Gastroesophageal sphincter (tissue), 4 donors: ENCODE measurements at regions not wholly inside any gene's neighbourhood (a gene's known extent, or its start where the extent isn't known, plus 50 kb on each side); places are given as distances from the start of the nearest gene placed in this dataset.

Experiments used
- ATAC-seq: fragments of 150-250 bp; one replicate; pipeline ENCODE4 v1.9.1; 2016; ENCODE audit warnings: mild to moderate bottlenecking, moderate library complexity
- H3K27ac ChIP-seq, 4 donors: fragments of 200-600 bp; sonication (generic) in 3 of 4; 1 replicate in 3 of 4; 2 replicates in 1 of 4; pipeline ENCODE4 v1.5.1; 2016 to 2019
- H3K27me3 ChIP-seq: fragments of 200-600 bp; sonication (generic); one replicate; pipeline ENCODE4 v1.5.1; 2019
- H3K36me3 ChIP-seq, 2 donors: fragments of 200-600 bp; sonication (generic); one replicate each; pipeline ENCODE4 v1.5.1; 2019; ENCODE audit warnings: control low read depth in 1 of 2
- H3K4me1 ChIP-seq, 3 donors: fragments of 200-600 bp; sonication (generic); 1 replicate in 2 of 3; 2 replicates in 1 of 3; pipeline ENCODE4 v1.5.1; 2016 to 2019; ENCODE audit warnings: control low read depth in 2 of 3
- H3K4me3 ChIP-seq, 2 donors: fragments of 200-600 bp; sonication (generic); one replicate each; pipeline ENCODE4 v1.5.1; 2019; ENCODE audit warnings: mild to moderate bottlenecking in 1 of 2, moderate library complexity in 1 of 2
- H3K9me3 ChIP-seq, 3 donors: fragments of 200-600 bp; sonication (generic); one replicate each; pipeline ENCODE4 v1.5.1; 2017 to 2019; ENCODE audit warnings: control low read depth in 2 of 3
- CTCF ChIP-seq, 4 experiments: fragments of 200-600 bp in 2 of 4; fragments of 450-650 bp in 2 of 4; sonication (generic) in 1 of 4; IDR thresholded peaks; one replicate each; pipeline ENCODE4 v1.5.1; 2017 to 2019; ENCODE audit warnings: antibody characterized with exemption in 4 of 4, mild to moderate bottlenecking in 2 of 4, moderate library complexity in 2 of 4
- EP300 ChIP-seq: sonication (generic); formaldehyde crosslinking; IDR thresholded peaks from one replicate; pipeline ENCODE4 v1.6.1; 2017; ENCODE audit warnings: antibody characterized with exemption, mild to moderate bottlenecking
- POLR2A ChIP-seq, 2 donors: fragments of 450-650 bp; IDR thresholded peaks; one replicate each; pipeline ENCODE4 v1.6.1; 2017; ENCODE audit warnings: antibody characterized with exemption in 2 of 2, mild to moderate bottlenecking in 2 of 2, moderate library complexity in 1 of 2
- POLR2AphosphoS5 ChIP-seq: sonication (generic); formaldehyde crosslinking; IDR thresholded peaks from one replicate; pipeline ENCODE4 v1.6.1; 2017; ENCODE audit warnings: antibody characterized with exemption
- WGBS, 2 donors: methylation state at CpG; one replicate each; pipeline ENCODE4 v1.1.5; 2018; ENCODE audit warnings: low coverage in 1 of 2; 5-methylcytosine and 5-hydroxymethylcytosine counted together

- Histone ChIP-seq H3K27me3 (no peaks in the 10 kb centered on the region), H3K4me3 (no peak overlapping the region), H3K27ac (no peak overlapping the region), H3K4me1 (no peaks in the 10 kb centered on the region), H3K9me3 (no peaks in the 10 kb centered on the region), H3K36me3 (no peaks in the 10 kb centered on the region)
- WGBS, 2 donors: 72 to 83% methylated on average over 7 of the region's 7 CpGs
- ATAC-seq: no peak
- no peak for TF ChIP-seq EP300
- TF ChIP-seq POLR2A (IDR thresholded peaks at IDR 0.05): no peak
- TF ChIP-seq CTCF (IDR thresholded peaks at IDR 0.05): no peak
- TF ChIP-seq POLR2AphosphoS5: no peak
These were observed 284.6 kb downstream of the PTBP2 start for GRCh38 chr1:97006044-97006661.

GRCh38 chr1:97007840-97008604 lies 286.4 kb downstream of the PTBP2 start:
- no peak overlapping the region for H3K4me3 ChIP-seq
- no peaks in the 10 kb centered on the region for H3K4me1 ChIP-seq
- TF ChIP-seq CTCF (IDR thresholded peaks at IDR 0.05) (no peak), POLR2AphosphoS5 (no peak), EP300 (no peak), POLR2A (IDR thresholded peaks at IDR 0.05) (no peak)
- H3K36me3 ChIP-seq: no peaks in the 10 kb centered on the region
- no peaks in the 10 kb centered on the region for H3K9me3 ChIP-seq
- H3K27me3 ChIP-seq: no peaks in the 10 kb centered on the region
- no peak for ATAC-seq
- H3K27ac ChIP-seq: no peak overlapping the region

GRCh38 chr1:97010566-97011264 lies 289.1 kb downstream of the PTBP2 start:
- no peak for ATAC-seq
- Histone ChIP-seq H3K36me3 (no peaks in the 10 kb centered on the region), H3K9me3 (no peaks in the 10 kb centered on the region), H3K27me3 (no peaks in the 10 kb centered on the region), H3K4me1 (no peaks in the 10 kb centered on the region), H3K4me3 (no peak overlapping the region), H3K27ac (no peak overlapping the region)
- TF ChIP-seq POLR2A (IDR thresholded peaks at IDR 0.05) (no peak), POLR2AphosphoS5 (no peak), EP300 (no peak), CTCF (IDR thresholded peaks at IDR 0.05) (no peak)
- 81 to 93% methylated on average over 4 to 5 of the region's 5 CpGs for WGBS, 2 donors

- ATAC-seq: no peak
- H3K4me1 ChIP-seq: no peaks in the 10 kb centered on the region
- 75 to 79% methylated on average over 2 of the region's 2 CpGs for WGBS, 2 donors
These were observed 291.6 kb downstream of the PTBP2 start for GRCh38 chr1:97013136-97013535.

More at GRCh38 chr1:97013136-97013535, 291.6 kb downstream of the PTBP2 start:
- no peak overlapping the region for H3K4me3 ChIP-seq
- H3K27me3 ChIP-seq: no peaks in the 10 kb centered on the region
- no peaks in the 10 kb centered on the region for H3K9me3 ChIP-seq
- TF ChIP-seq EP300 (no peak), POLR2A (IDR thresholded peaks at IDR 0.05) (no peak), CTCF (IDR thresholded peaks at IDR 0.05) (no peak), POLR2AphosphoS5 (no peak)
- no peaks in the 10 kb centered on the region for H3K36me3 ChIP-seq
- H3K27ac ChIP-seq: no peak overlapping the region
